Activated naive CD8-positive, alpha-beta T cell treated with anti-CD3 and anti-CD28 coated beads, Interleukin-2, amount 10 ng/mL, durations not matched to agents 7 days and 5 days (primary cell): ENCODE measurements at regions not wholly inside any gene's neighbourhood (a gene's known extent, or its start where the extent isn't known, plus 50 kb on each side); places are given as distances from the start of the nearest gene placed in this dataset.
"Not testable (repeated sequence)": the region's sequence is repeated elsewhere in the genome, so short reads cannot be mapped to it uniquely, and the experiment has no call there.

Experiments
- ATAC-seq: fragments of 150-1000 bp; cut with Tn5 transposase; one replicate; pipeline ENCODE4 v1.10.0; 2021; ENCODE audit warnings: low read depth, moderate library complexity
- POLR2A ChIA-PET: fragments of 350-600 bp; sonication (Branson Sonifier 250); formaldehyde crosslinking; loops from one replicate; lab custom pipeline; 2021; ENCODE audit warnings: antibody characterized with exemption; lab: Charles Lee
- DNase-seq: peaks from one replicate; pipeline ENCODE4 v3.0.0; 2021
- H3K27ac Mint-ChIP-seq: one replicate; pipeline ENCODE4 v1.8.0; 2022; ENCODE audit warnings: mild to moderate bottlenecking, mixed read lengths
- H3K27me3 Mint-ChIP-seq: one replicate; pipeline ENCODE4 v1.8.0; 2022; ENCODE audit warnings: mild to moderate bottlenecking, moderate library complexity, mixed read lengths
- H3K36me3 Mint-ChIP-seq: one replicate; pipeline ENCODE4 v1.8.0; 2021; ENCODE audit warnings: mild to moderate bottlenecking, mixed read lengths
- H3K4me1 Mint-ChIP-seq: one replicate; pipeline ENCODE4 v1.8.0; 2021; ENCODE audit warnings: mixed read lengths
- H3K4me3 Mint-ChIP-seq: one replicate; pipeline ENCODE4 v1.8.0; 2022; ENCODE audit warnings: mild to moderate bottlenecking, moderate library complexity, mixed read lengths
- H3K9me3 Mint-ChIP-seq: one replicate; pipeline ENCODE4 v1.8.0; 2021; ENCODE audit warnings: mixed read lengths

DNA sequence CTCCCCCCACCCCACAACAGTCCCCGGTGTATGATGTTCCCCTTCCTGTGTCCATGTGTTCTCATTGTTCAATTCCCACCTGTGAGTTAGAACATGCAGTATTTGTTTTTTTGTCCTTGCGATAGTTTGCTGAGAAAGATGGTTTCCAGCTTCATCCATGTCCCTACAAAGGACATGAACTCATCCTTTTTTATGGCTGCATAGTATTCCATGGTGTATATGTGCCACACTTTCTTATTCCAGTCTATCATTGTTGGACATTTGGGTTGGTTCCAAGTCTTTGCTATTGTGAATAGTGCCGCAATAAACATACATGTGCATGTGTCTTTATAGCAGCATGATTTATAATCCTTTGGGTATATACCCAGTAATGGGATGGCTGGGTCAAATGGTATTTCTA is 74.4 kb upstream of the CTNNA1 start:
- ATAC-seq, H3K4me1 Mint-ChIP-seq, H3K9me3 Mint-ChIP-seq, POLR2A ChIA-PET, DNase-seq, H3K36me3 Mint-ChIP-seq, H3K27ac Mint-ChIP-seq, H3K4me3 Mint-ChIP-seq: not testable (repeated sequence)
- H3K27me3 Mint-ChIP-seq, result peaks cover 74% of the 10 kb centered on the region

DNA sequence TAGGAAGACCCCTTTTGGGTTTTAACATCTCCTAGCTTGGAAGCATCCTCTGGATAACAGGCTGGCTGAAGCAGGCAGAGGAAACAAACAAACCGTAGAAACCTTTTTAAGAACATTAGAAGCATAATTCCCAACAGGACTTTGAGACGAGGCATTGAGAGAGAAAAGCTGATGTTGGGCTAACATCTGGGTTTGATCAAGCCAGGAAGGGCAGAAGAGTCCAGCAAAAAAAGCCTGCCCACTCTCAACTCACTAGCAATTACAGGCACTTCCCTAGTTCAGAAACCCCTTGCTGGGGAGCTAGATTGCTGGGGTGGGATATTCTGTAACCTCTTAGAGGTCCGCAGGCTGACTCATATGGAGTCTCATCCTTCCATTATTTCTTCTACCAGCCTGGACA is 75.4 kb upstream of the CTNNA1 start:
- ATAC-seq (no peak), DNase-seq (no peak)
- POLR2A ChIA-PET, result no interaction called here
- Mint-ChIP-seq H3K9me3 (peaks cover 11% of the 10 kb centered on the region), H3K36me3 (no peaks in the 10 kb centered on the region), H3K4me1 (no peaks in the 10 kb centered on the region), H3K27me3 (peaks cover 74% of the 10 kb centered on the region), H3K27ac (no peak overlapping the region), H3K4me3 (no peak overlapping the region)

DNA sequence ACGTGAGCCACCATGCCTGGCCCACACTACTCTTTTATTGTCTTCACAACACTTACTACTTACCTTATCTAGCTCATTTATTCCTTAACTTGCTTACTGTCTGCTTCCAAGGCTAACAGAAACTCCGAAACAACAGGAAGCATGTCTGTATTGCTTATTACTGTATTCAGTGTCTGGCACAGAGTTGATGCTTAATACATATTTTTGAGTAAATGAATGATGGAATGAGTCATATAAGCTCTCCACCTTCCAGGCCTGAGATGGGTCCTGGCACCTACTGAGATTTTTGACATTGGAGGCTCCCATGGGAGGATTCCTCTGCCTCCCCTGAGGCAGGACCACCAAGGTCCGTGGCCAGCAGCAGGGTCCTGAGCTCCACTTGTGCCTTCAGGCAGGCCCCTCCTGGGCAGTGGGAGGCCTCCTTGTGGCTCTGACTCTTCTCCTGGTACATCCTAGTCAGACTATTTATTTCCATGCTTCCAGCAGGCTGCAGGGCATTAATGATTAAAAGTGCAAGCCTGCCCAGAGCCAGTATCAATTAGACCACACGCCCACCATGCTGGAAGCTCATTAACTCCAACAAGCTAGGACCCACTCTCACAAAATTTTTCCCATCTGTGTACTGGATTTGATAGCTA is 76.5 kb upstream of the CTNNA1 start:
- DNase-seq, result no peak
- Mint-ChIP-seq H3K27me3 (peaks cover 80% of the 10 kb centered on the region), H3K4me1 (no peaks in the 10 kb centered on the region), H3K9me3 (peaks cover 11% of the 10 kb centered on the region), H3K36me3 (no peaks in the 10 kb centered on the region), H3K4me3 (no peak overlapping the region), H3K27ac (no peak overlapping the region)
- POLR2A ChIA-PET, result interaction anchor here (0.5 kb wide), 2 partner anchors 20 to 590 kb away, joined by 4 read pairs; no protein-coding TSS in a partner anchor
- ATAC-seq, result no peak

DNA sequence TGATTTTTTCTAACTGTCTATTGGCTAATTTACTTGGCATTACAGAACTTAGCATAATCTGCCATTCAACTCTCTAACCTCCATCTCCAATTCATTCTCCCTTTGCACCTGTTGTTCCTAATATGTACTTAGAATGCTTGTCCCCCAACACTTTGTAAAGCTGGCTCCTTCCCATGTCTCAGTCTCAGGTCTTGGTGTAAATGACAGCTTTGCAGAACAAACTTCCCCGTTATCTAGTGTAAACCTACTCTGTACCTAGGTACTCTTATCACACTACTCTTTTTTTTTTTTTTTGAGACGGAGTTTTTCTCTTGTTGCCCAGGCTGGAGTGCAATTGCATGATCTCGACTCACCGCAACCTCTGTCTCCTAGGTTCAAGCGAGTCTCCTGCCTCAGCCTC is 77.2 kb upstream of the CTNNA1 start:
- Mint-ChIP-seq H3K27ac (no peak overlapping the region), H3K4me1 (no peaks in the 10 kb centered on the region), H3K9me3 (peaks cover 11% of the 10 kb centered on the region), H3K36me3 (no peaks in the 10 kb centered on the region), H3K4me3 (no peak overlapping the region), H3K27me3 (peaks cover 76% of the 10 kb centered on the region)
- POLR2A ChIA-PET, result no interaction called here
- no peak for DNase-seq
- ATAC-seq, result no peak

DNA sequence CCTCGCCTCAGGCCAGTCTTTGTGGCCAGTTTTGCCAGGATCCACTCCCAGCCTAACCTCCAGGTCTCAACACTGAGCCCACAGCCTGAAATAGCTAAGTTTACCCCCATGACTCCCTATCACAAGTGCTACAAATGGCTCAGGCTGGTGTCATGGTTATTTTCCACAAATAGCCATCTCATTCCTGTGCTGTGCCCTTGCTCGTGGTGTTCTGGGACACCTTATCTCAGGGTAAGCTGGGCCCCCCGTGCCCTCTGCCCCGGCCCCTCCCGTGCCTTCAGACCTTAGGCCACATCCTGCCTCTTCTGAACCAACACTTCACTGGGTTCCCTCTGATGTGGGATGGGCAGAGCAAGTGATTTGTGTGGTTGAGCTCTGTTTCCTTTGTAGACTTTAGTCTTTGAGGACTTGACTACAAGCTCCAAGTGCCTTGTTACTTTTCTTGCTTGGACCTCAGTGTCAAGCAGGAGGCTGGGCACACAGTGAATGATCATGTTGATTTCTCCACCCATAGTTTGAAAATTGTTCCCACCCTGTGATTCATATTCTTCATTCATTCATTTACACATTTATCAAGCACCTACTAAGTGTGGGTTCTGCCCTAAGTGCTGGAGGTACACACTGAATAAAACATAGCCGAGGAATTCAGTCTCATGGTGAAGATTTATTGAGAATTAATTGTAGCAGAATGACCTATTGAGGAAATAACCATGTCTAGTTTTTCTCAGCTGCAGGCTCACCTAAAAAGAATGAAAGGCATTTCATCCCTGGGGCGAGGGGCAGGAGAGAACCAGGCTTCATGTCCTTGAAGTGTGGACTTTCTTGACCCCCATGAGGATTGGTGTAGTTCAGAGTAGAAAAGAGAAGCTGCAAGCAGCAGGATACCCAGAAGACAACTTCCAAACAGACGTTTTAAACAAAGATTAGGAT is 84.5 kb upstream of the CTNNA1 start:
- peaks cover 17% of the 10 kb centered on the region for H3K4me1 Mint-ChIP-seq
- DNase-seq, result peak; percentile 65
- peaks cover 90% of the 10 kb centered on the region for H3K27me3 Mint-ChIP-seq
- H3K9me3 Mint-ChIP-seq, result peaks cover 1% of the 10 kb centered on the region
- H3K4me3 Mint-ChIP-seq, result peak overlapping the region; percentile 6
- POLR2A ChIA-PET, result interaction anchor here (0.6 to 0.9 kb wide), 3 partner anchors 42 to 530 kb away, joined by 3 read pairs; partner anchors contain the start of gene SIL1
- H3K36me3 Mint-ChIP-seq, result no peaks in the 10 kb centered on the region
- no peak overlapping the region for H3K27ac Mint-ChIP-seq
- peak; percentile 80 for ATAC-seq

DNA sequence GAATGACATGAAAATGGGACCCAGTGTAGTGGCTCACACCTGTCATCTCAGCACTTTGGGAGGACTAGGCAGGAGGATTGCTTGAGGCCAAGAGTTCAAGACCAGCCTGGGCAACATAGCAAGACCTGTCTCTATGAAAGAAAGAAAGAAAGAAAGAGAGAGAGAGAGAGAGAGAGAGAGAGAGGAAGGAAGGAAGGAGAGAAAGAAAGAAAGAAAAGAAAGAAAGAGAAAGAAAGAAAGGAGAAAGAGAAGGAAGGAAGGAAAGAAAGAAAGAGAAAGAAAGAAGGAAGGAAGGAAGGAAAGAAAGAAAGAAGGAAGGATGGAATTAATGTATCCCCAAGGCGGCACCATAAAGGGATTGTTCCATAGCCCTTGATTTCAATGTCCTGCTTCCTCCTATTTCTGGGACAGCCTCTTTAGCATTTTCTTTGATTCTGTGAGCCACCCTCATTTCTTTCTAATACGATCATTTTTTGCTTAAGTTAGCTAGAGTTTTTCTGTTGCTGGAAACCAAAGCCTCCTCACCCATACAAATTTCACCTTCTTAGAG is 85.4 kb upstream of the CTNNA1 start:
- H3K36me3 Mint-ChIP-seq, DNase-seq, POLR2A ChIA-PET, H3K9me3 Mint-ChIP-seq, ATAC-seq, H3K4me3 Mint-ChIP-seq, H3K27ac Mint-ChIP-seq: not testable (repeated sequence)
- peaks cover 90% of the 10 kb centered on the region for H3K27me3 Mint-ChIP-seq
- H3K4me1 Mint-ChIP-seq, result peaks cover 24% of the 10 kb centered on the region

DNA sequence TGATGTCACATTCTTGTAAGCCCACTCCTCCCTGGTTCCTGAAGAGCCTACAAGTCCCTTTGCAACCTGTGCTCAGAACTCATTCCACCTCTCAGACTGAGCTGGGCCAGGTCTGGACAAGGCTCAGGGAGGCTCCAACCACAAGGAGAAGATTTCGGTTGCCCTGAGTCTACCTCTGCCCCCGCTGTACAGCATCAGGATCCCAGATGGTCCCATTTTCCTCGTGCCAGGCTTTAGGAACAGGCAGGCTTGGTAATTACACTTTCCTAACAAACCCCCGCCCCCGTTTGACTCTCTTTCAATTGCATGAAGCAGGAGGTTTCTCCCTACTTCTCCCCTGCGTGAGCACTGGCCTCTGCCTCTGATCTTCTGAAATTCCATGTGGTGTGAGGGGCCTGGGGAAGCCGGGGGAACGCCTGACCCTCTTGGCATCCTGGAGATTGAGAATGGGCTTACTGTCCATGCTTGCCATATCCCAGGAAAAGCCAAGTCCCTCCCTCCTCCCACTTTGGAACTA is 86.9 kb upstream of the CTNNA1 start:
- Mint-ChIP-seq H3K27ac (no peak overlapping the region), H3K36me3 (no peaks in the 10 kb centered on the region), H3K27me3 (peaks cover 91% of the 10 kb centered on the region), H3K9me3 (no peaks in the 10 kb centered on the region), H3K4me3 (no peak overlapping the region), H3K4me1 (peaks cover 27% of the 10 kb centered on the region)
- ATAC-seq (no peak), DNase-seq (no peak)
- POLR2A ChIA-PET, result no interaction called here

DNA sequence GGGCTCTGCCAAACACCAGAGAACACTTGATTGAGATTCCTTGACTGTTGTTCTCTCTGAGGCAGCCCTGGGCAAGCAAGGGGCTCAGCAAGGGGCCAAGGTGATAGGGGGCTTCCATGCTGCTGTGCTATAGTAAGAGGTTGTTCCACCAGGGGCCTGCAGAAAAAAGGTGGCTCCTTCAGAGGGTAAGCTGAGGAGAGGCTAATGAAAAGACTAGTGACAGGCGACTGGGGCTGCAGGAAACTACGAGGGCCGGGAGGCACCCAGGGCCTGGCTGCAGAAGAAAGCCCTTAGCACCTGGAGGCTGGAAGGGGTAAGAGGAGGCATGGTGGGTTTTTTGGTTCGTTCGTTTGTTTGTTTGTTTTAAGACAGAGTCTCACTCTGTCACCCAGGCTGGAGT is 88.0 kb upstream of the CTNNA1 start:
- POLR2A ChIA-PET, result interaction anchor here (1.3 kb wide), 1 partner anchor 90 kb away, joined by 3 read pairs; the partner anchor contains the start of gene HSPA9
- H3K4me3 Mint-ChIP-seq, result no peak overlapping the region
- H3K9me3 Mint-ChIP-seq, result no peaks in the 10 kb centered on the region
- H3K27me3 Mint-ChIP-seq, result peaks cover 94% of the 10 kb centered on the region
- H3K36me3 Mint-ChIP-seq, result no peaks in the 10 kb centered on the region
- ATAC-seq, result no peak
- peaks cover 27% of the 10 kb centered on the region for H3K4me1 Mint-ChIP-seq
- H3K27ac Mint-ChIP-seq, result no peak overlapping the region
- DNase-seq, result no peak

DNA sequence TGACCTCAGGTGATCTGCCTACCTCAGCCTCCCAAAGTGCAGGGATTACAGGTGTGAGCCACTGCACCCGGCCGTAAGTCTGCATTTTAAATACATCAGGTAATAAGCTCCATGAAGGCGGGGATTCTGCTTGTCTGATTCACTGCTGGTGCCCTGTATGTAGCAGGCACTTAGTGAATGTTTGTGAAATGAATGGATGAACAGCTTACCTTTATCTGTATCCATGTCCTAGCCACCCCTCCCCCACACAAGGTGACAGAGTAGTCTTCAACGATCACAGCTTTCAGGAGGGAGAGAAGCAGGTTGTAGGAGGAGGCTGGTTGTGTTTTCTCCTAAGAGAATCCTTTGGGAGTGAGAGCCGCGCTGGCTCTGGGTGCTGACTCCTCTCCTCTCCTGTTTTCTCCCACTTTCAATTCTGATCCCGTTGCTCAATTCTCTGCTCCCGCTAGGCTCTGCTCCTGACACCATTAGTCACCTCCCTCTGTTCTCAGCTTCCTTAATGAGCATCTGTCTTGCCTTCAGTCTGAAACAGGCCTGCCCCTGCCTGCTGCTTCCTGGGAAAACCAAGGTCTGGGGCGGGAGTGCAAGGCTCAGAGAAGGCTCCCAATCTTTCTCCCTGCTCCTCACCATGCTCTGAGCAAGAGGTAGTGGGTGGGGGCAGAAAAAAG is 88.8 kb upstream of the CTNNA1 start:
- H3K4me3 Mint-ChIP-seq, result no peak overlapping the region
- DNase-seq (no peak), ATAC-seq (no peak)
- POLR2A ChIA-PET, result interaction anchor here (1.3 kb wide), 1 partner anchor 89 kb away, joined by 3 read pairs; the partner anchor contains the start of gene HSPA9
- peaks cover 27% of the 10 kb centered on the region for H3K4me1 Mint-ChIP-seq
- no peaks in the 10 kb centered on the region for H3K9me3 Mint-ChIP-seq
- peaks cover 94% of the 10 kb centered on the region for H3K27me3 Mint-ChIP-seq
- H3K27ac Mint-ChIP-seq, result no peak overlapping the region
- no peaks in the 10 kb centered on the region for H3K36me3 Mint-ChIP-seq

DNA sequence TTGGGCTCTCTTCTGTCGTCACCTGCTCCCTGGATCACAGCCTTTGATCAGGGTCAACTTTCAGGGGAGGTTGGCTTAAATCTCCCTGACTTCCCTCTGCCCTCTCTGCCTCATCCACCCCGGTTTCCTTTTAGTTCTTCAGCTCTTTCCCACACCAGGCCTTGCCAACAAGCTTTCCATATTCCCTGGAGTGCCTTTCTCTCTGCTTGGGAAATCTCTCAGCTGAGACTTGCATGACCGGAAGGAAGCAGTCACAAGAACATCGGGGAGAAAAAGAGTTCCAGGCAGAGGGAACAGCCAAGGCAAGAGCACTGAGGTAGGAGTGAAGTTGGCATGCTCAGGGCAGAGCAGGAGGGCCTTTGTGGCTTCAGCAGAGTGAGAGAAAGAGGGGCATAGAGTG is 88.4 kb upstream of the HSPA9 start:
- H3K27me3 Mint-ChIP-seq, result peaks cover 93% of the 10 kb centered on the region
- H3K4me1 Mint-ChIP-seq, result peaks cover 19% of the 10 kb centered on the region
- H3K9me3 Mint-ChIP-seq, result no peaks in the 10 kb centered on the region
- H3K4me3 Mint-ChIP-seq, result no peak overlapping the region
- no peaks in the 10 kb centered on the region for H3K36me3 Mint-ChIP-seq
- POLR2A ChIA-PET, result no interaction called here
- no peak overlapping the region for H3K27ac Mint-ChIP-seq
- ATAC-seq (no peak), DNase-seq (no peak)

DNA sequence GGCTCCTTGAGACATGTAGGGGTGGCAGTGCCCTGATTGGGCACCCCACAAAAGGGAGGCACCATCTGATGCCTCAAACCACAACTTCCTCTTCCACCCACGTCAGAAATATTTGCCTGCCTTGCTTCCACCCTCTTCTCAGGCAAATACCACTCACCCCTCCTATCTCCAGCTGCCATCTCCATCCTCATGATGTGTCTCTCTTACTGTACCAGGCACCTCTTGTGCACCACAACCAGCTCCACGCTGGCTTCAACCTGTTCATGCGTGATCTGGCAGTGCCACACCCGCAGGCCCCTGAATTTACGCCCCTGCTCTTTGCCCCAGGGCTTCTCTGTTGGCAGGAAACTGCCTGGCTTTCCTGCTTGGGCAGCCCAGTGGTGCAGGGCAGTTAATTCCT is 87.8 kb upstream of the HSPA9 start:
- peaks cover 14% of the 10 kb centered on the region for H3K4me1 Mint-ChIP-seq
- no peak for DNase-seq
- no peak overlapping the region for H3K4me3 Mint-ChIP-seq
- no peaks in the 10 kb centered on the region for H3K9me3 Mint-ChIP-seq
- POLR2A ChIA-PET, result no interaction called here
- H3K27me3 Mint-ChIP-seq, result peaks cover 92% of the 10 kb centered on the region
- H3K36me3 Mint-ChIP-seq, result no peaks in the 10 kb centered on the region
- H3K27ac Mint-ChIP-seq, result no peak overlapping the region
- peak; percentile 24 for ATAC-seq

DNA sequence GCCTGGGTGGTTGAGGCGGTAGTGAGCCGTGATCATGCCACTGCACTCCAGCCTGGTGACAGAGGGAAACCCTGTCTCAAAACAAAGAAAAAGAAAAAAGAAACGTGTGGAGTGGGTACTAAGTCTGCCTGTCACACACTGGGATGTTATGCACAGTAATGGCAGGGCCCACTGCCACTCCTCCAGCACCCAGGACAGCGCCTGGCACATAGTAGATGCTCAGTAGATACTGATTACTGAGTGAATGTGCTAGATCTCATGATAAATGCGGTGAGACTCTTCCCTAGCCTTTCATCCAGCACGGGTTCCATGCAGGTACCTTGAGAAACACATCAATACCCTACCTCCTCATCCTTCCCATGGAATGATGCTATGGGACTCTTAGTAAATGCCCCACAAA is 87.4 kb upstream of the HSPA9 start:
- no peak overlapping the region for H3K27ac Mint-ChIP-seq
- peak; percentile 52 for DNase-seq
- peaks cover 11% of the 10 kb centered on the region for H3K4me1 Mint-ChIP-seq
- no peaks in the 10 kb centered on the region for H3K36me3 Mint-ChIP-seq
- ATAC-seq, result peak; percentile 49
- no peak overlapping the region for H3K4me3 Mint-ChIP-seq
- peaks cover 93% of the 10 kb centered on the region for H3K27me3 Mint-ChIP-seq
- POLR2A ChIA-PET, result no interaction called here
- H3K9me3 Mint-ChIP-seq, result no peaks in the 10 kb centered on the region

DNA sequence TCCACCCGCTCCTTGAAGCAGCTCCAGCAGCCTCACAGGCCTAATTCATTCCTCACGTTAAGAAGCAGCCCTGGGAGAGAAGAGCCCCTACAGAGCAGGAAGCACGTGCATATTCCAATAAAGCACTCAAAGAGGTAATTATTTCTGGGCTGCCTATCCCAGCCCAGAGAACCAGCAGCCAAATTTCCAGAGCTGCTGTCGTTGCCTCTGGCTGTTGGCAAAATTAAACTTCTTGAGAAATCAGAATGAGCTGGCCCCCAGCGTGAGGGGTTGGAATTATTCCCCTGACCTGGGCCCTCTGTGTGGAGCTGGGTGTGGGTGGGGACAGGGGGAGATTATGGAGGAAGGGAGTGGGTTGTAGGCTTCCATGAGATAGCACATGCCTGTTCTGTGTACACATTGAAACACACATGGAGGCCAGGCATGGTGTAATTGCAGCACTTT is 86.8 kb upstream of the HSPA9 start:
- POLR2A ChIA-PET, result no interaction called here
- no peak for ATAC-seq
- peaks cover 95% of the 10 kb centered on the region for H3K27me3 Mint-ChIP-seq
- DNase-seq, result no peak
- no peaks in the 10 kb centered on the region for H3K36me3 Mint-ChIP-seq
- no peak overlapping the region for H3K4me3 Mint-ChIP-seq
- H3K4me1 Mint-ChIP-seq, result peaks cover 11% of the 10 kb centered on the region
- no peaks in the 10 kb centered on the region for H3K9me3 Mint-ChIP-seq
- no peak overlapping the region for H3K27ac Mint-ChIP-seq
